ENCODE measurements at regions not wholly inside any gene's neighbourhood (a gene's known extent, or its start where the extent isn't known, plus 50 kb on each side); places are given as distances from the start of the nearest gene placed in this dataset.

- Histone ChIP-seq H3K9me3 (ENCODE audit: control insufficient read depth, insufficient read depth, low read length) (no peaks in the 10 kb centered on the region), H3K4me2 (ENCODE audit: low read depth, low read length) (no peak overlapping the region), H3K79me1 (ENCODE audit: low read depth in 1 of 2, low read length in 2 of 2) (no peaks in the 10 kb centered on the region), H2BK5ac (ENCODE audit: low read depth, low read length, poor library complexity, severe bottlenecking) (no peak overlapping the region), H4K5ac (ENCODE audit: low read depth, low read length) (no peak overlapping the region), H2AK5ac (ENCODE audit: low read depth, low read length) (no peak overlapping the region), H3K56ac (ENCODE audit: extremely low read depth, insufficient read depth, low read length) (no peak overlapping the region), H3K14ac (replicated peaks; ENCODE audit: low read depth, low read length) (no peak overlapping the region), H3K27ac (ENCODE audit: insufficient read depth, low read length) (no peak overlapping the region), H3K4me3 (ENCODE audit: insufficient read depth, low read depth, low read length) (no peak overlapping the region), H3K18ac (ENCODE audit: low read depth, low read length) (no peak overlapping the region), H2AFZ (replicated peaks; ENCODE audit: low read length, poor library complexity) (no peak overlapping the region), H4K20me1 (ENCODE audit: insufficient read depth, low read length) (no peaks in the 10 kb centered on the region), H2BK15ac (ENCODE audit: low read depth, low read length) (no peak overlapping the region), H3K23ac (ENCODE audit: low read depth, low read length) (no peak overlapping the region), H3K9me1 (ENCODE audit: insufficient read depth, low read length) (no peaks in the 10 kb centered on the region), H3K4me1 (ENCODE audit: control insufficient read depth, insufficient read depth, low read length) (no peaks in the 10 kb centered on the region), H2AK9ac (replicated peaks; ENCODE audit: low read depth, low read length, poor library complexity) (no peak overlapping the region), H3K36me3 (ENCODE audit: control insufficient read depth, insufficient read depth, low read length) (no peaks in the 10 kb centered on the region), H3K9ac (ENCODE audit: low read depth, low read length) (no peak overlapping the region), H2BK20ac (ENCODE audit: low read depth, low read length) (no peak overlapping the region), H4K8ac (ENCODE audit: low read depth in 2 of 2, low read length in 2 of 2) (no peak overlapping the region), H3K4ac (ENCODE audit: low read depth, low read length) (no peak overlapping the region), H3K27me3 (ENCODE audit: control insufficient read depth, insufficient read depth, low read length) (no peaks in the 10 kb centered on the region), H2BK120ac (ENCODE audit: low read depth, low read length) (no peak overlapping the region), H4K91ac (ENCODE audit: insufficient read depth, low read depth, low read length) (no peak overlapping the region)
- intact Hi-C loops (cut with micrococcal nuclease) (no loop called here), in situ Hi-C loops (cut with MboI; ENCODE audit: low sequenced_read_pairs) (no loop called here), dilution Hi-C loops (cut with HindIII; ENCODE audit: low sequenced_read_pairs, unreplicated experiment) (no loop called here)
- ChIA-PET POLR2A (ENCODE audit: unreplicated experiment) (no interaction called here), CTCF (interaction anchor here (1.0 kb wide), 1 partner anchor 29 kb away, joined by 3 read pairs; no protein-coding TSS in a partner anchor)
- ATAC-seq (ENCODE audit: low read depth) = no peak
- TF ChIP-seq ELK1 (IDR thresholded peaks at IDR 0.05; ENCODE audit: borderline replicate concordance, low read depth, low read length) = no peak
- no peak for TF ChIP-seq CHD1 (IDR thresholded peaks at IDR 0.05; ENCODE audit: low read depth, low read length)
- no peak for TF ChIP-seq MAFK (IDR thresholded peaks at IDR 0.05; ENCODE audit: low read depth, low read length)
- TF ChIP-seq USF2 (IDR thresholded peaks at IDR 0.05; ENCODE audit: low read depth, low read length) = no peak
- no peak for DNase-seq
- no CpG with 5 or more reads among the region's 1 CpG for WGBS, 2 experiments (ENCODE audit: extremely low coverage in 2 of 2, insufficient read length in 1 of 2)
- no TSS peak for BruUV-seq (replicated peaks)
Measured at GRCh38 chr5:107085572-107085971, 585.2 kb downstream of the EFNA5 start.

All from IMR-90 (cell line).